Left lung (tissue), 4 donors: ENCODE measurements at regions not wholly inside any gene's neighbourhood (a gene's known extent, or its start where the extent isn't known, plus 50 kb on each side); places are given as distances from the start of the nearest gene placed in this dataset.

Experiments used
- ATAC-seq: fragments of 200-7000 bp; cut with Tn5 transposase; one replicate; pipeline ENCODE4 v1.9.1; 2020; ENCODE audit warnings: moderate library complexity
- DNase-seq, 4 donors: peaks; one replicate each; pipeline ENCODE4 v3.0.0-alpha.2; 2013 to 2020
- H3K27ac ChIP-seq, 2 donors: fragments of 200-600 bp; sonication (generic) in 1 of 2; one replicate each; pipeline versions ENCODE4 v1.5.0 to v1.8.0; 2020 to 2021
- H3K27me3 ChIP-seq, 2 donors: fragments of 200-600 bp; sonication (generic) in 1 of 2; one replicate each; pipeline versions ENCODE4 v1.5.0 to v1.8.0; 2020 to 2021
- H3K36me3 ChIP-seq, 2 donors: fragments of 200-600 bp; sonication (generic) in 1 of 2; one replicate each; pipeline versions ENCODE4 v1.5.0 to v1.8.0; 2020 to 2021
- H3K4me1 ChIP-seq, 2 donors: fragments of 200-600 bp; one replicate each; pipeline ENCODE4 v1.8.0; 2021
- H3K4me3 ChIP-seq, 2 donors: fragments of 200-600 bp; sonication (generic) in 1 of 2; one replicate each; pipeline versions ENCODE4 v1.5.0 to v1.8.0; 2020 to 2021; ENCODE audit warnings: mild to moderate bottlenecking in 1 of 2
- H3K9me3 ChIP-seq, 2 donors: fragments of 200-600 bp; sonication (generic) in 1 of 2; one replicate each; pipeline versions ENCODE4 v1.5.0 to v1.8.0; 2020 to 2021
- CTCF ChIP-seq, 2 donors: fragments of 200-600 bp; sonication (generic) in 1 of 2; IDR thresholded peaks; one replicate each; pipeline versions ENCODE4 v1.5.0 to v1.8.0; 2021; ENCODE audit warnings: antibody characterized with exemption in 2 of 2
- intact Hi-C, 2 donors: fragments of 100-400 bp; cut with DNase I; formaldehyde crosslinking; loops; one replicate each; pipeline versions ENCODE4 v1.11.2 to v1.14.2; 2022
- donor health status: DM: no; HTN: yes; CAD: no.
- donor health status: DM: no; HTN: no; CAD: no.

- Histone ChIP-seq H3K9me3 (no peaks in the 10 kb centered on the region), H3K4me1 (no peaks in the 10 kb centered on the region), H3K4me3 (no peak overlapping the region), H3K36me3 (no peaks in the 10 kb centered on the region), H3K27me3 (no peaks in the 10 kb centered on the region), H3K27ac (no peak overlapping the region)
- ATAC-seq (no peak), DNase-seq (no peak)
- no peak for TF ChIP-seq CTCF (IDR thresholded peaks at IDR 0.05)
- intact Hi-C loops = no loop called here
Measured at GRCh38 chr14:83197271-83197670, 1663.6 kb upstream of the SEL1L start.

- ATAC-seq (no peak), DNase-seq (no peak)
- no peak for TF ChIP-seq CTCF (IDR thresholded peaks at IDR 0.05)
- H3K27me3 ChIP-seq = no peaks in the 10 kb centered on the region
- no peaks in the 10 kb centered on the region for H3K36me3 ChIP-seq
- H3K4me1 ChIP-seq = no peaks in the 10 kb centered on the region
- no peaks in the 10 kb centered on the region for H3K9me3 ChIP-seq
- intact Hi-C loops = no loop called here
- H3K27ac ChIP-seq = no peak overlapping the region
- no peak overlapping the region for H3K4me3 ChIP-seq
Measured at GRCh38 chr14:83207550-83207949, 1673.9 kb upstream of the SEL1L start.

- intact Hi-C loops = no loop called here
- no peaks in the 10 kb centered on the region for H3K4me1 ChIP-seq
- H3K27me3 ChIP-seq = no peaks in the 10 kb centered on the region
- H3K36me3 ChIP-seq = no peaks in the 10 kb centered on the region
- H3K27ac ChIP-seq = no peak overlapping the region
- no peak overlapping the region for H3K4me3 ChIP-seq
- DNase-seq (no peak), ATAC-seq (no peak)
- TF ChIP-seq CTCF (IDR thresholded peaks at IDR 0.05) = no peak
- no peaks in the 10 kb centered on the region for H3K9me3 ChIP-seq
Measured at GRCh38 chr14:83208341-83208740, 1674.7 kb upstream of the SEL1L start.

- no peak for TF ChIP-seq CTCF (IDR thresholded peaks at IDR 0.05)
- no peaks in the 10 kb centered on the region for H3K4me1 ChIP-seq
- no peak overlapping the region for H3K4me3 ChIP-seq
- intact Hi-C loops = no loop called here
- no peaks in the 10 kb centered on the region for H3K27me3 ChIP-seq
- no peaks in the 10 kb centered on the region for H3K36me3 ChIP-seq
- no peaks in the 10 kb centered on the region for H3K9me3 ChIP-seq
- ATAC-seq = peak; percentile 62
- DNase-seq = peak in 3 of 4 donors; percentile 11 to 36 (median 35)
- H3K27ac ChIP-seq = no peak overlapping the region
Measured at GRCh38 chr14:83217492-83217891, 1683.8 kb upstream of the SEL1L start.

GRCh38 chr14:83247924-83248639 lies 1714.4 kb upstream of the SEL1L start:
- H3K9me3 ChIP-seq = no peaks in the 10 kb centered on the region
- intact Hi-C loops = no loop called here
- DNase-seq (no peak), ATAC-seq (no peak)
- H3K27ac ChIP-seq = no peak overlapping the region
- no peak for TF ChIP-seq CTCF (IDR thresholded peaks at IDR 0.05)
- H3K4me3 ChIP-seq = no peak overlapping the region
- H3K4me1 ChIP-seq = no peaks in the 10 kb centered on the region
- H3K36me3 ChIP-seq = no peaks in the 10 kb centered on the region
- no peaks in the 10 kb centered on the region for H3K27me3 ChIP-seq
